ENCODE measurements at regions not wholly inside any gene's neighbourhood (a gene's known extent, or its start where the extent isn't known, plus 50 kb on each side); places are given as distances from the start of the nearest gene placed in this dataset.

- DNase-seq = no peak
Measured at GRCh38 chr22:44549701-44550100, 51.7 kb upstream of the RTL6 start.

- DNase-seq = no peak
Measured at GRCh38 chr22:44548981-44549380, 50.9 kb upstream of the RTL6 start.

Measured in activated CD4-positive, alpha-beta T cell treated with anti-CD3 and anti-CD28 coated beads for 4 hours (primary cell).